ENCODE measurements at regions not wholly inside any gene's neighbourhood (a gene's known extent, or its start where the extent isn't known, plus 50 kb on each side); places are given as distances from the start of the nearest gene placed in this dataset.
"Not testable (repeated sequence)": the region's sequence is repeated elsewhere in the genome, so short reads cannot be mapped to it uniquely, and the experiment has no call there.

DNA sequence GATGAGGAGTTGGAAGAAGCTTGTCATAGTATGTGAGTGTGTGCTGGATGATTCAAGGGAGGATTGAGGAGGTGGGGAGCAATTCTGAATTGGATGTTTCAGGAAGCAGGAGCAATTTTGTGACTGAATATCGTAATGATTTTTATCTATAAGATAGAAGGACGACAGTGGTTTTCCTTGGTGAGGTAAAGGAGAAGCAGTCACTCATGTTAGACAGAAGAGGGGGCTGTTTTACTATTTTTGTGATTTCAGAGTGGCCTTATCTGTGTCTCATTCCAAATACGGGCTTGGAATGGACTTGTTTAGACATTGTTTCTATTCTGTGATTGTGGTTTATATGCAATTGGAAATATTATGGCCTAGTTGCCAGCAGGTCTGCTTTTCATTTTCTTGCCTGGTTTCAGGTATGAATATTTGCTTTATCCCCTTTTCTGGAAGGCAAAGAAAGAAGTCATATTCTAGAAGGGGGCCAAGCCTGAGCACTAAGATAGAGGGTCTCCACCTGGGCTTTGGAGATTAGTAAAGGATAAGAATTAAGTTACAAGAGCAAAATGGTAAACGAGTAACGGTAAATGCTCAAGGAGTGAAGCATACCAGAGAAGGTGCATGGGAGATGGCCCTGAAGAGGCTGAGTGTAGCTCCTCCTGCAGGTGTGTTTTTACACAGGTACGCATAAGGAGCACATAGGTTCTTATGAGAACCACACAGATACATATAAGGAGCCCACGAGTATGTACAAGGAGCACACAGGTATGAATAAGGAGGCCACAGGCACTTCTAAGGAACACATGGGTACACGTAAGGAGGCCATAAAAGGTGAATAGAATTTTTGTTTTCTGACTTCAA is 124.6 kb upstream of the KCNAB1 start:
- peak; percentile 25 for DNase-seq

- DNase-seq = no peak
Measured at GRCh38 chr3:155996882-155997281, 123.5 kb upstream of the KCNAB1 start.

- not testable (repeated sequence) for DNase-seq
Measured at GRCh38 chr3:155998173-155998572, 122.2 kb upstream of the KCNAB1 start.

DNA sequence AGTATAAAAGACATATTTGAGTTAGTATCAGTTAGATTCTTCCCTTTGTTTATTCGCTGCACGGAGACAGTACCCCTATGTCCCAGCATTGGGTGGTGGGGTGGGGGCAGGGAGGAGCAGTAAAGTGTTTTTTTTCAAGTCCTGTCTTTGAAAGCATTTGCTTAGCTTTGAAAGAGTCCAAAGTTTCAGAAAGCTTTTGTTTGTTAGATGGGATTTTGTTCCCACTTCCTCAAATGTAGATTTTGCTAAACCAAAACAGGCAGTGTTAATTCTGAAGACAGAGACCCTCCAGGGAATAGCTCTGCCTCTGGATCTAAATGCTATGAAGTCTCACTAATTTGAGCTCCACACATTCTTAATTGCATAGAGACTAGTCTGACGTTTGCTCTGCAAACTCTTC is 114.6 kb upstream of the KCNAB1 start:
- no peak for DNase-seq

GRCh38 chr3:156010829-156011228 is 109.5 kb upstream of the KCNAB1 start:
- no peak for DNase-seq

- no peak for DNase-seq
Measured at GRCh38 chr3:156014489-156014888, 105.9 kb upstream of the KCNAB1 start.

- no peak for DNase-seq
Measured at GRCh38 chr3:156016902-156017301, 103.5 kb upstream of the KCNAB1 start.

DNA sequence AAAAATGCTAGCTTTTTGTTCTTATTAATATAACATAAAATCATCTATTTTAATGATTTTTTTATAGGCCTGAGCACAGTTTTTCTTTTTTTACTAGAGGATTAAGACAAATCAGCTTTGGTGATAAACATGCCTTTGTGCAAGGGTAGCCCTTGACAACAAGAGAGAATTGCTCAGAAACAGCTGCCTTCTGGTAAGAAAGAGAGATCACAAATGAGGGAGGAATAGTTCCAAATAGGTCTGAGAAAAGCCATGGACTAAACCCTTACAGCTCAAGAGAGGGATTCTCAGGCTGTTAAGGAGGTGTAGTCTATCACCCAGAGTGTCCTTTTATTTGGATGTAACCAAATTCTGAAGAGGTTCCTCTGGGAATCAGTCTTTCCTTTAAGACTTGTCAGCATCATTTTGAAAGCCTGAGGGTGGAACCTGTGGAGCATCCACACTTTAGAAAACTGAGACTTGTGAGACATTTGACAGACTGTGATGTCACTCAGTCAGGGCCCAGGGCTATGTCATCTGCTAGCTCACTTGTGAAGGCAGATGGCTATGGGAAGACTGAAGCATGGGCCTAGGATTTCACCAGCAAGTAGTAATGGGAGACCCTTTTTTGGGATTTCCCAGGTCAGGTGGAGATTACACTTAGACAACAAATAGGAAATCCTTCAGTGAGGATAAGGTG is 102.9 kb upstream of the KCNAB1 start:
- DNase-seq = no peak

DNA sequence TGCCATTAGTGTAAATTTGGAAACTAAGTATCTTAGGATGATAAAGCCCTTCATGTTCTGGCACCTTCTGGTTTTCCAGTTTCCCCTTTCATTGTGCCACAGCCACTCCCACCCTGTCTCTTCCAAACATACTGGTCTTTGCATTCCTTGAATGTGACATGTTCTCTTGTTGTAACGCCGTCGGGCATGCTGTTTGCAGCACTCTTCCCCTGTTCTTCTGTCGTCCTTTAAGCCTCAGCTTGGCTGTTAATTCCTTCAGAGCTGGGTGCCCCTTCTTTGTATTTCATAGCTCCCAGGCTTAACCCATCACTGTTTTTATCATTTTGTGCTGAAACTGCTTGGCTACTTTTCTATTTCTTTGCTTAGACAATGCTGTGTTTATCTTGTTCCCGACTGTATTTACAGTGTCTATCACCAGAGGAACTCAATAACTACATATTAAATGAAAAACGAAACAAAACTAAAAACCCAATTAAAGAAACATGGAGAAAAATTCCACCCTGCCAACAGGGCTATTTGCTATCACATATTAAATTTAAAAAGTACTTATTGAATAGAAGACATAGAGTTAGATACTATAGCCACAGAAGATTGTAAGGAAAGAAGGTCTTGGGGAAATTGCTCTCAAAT is 95.4 kb upstream of the KCNAB1 start:
- peak; percentile 61 for DNase-seq

- DNase-seq = no peak
Measured at GRCh38 chr3:156029208-156029607, 91.2 kb upstream of the KCNAB1 start.

DNA sequence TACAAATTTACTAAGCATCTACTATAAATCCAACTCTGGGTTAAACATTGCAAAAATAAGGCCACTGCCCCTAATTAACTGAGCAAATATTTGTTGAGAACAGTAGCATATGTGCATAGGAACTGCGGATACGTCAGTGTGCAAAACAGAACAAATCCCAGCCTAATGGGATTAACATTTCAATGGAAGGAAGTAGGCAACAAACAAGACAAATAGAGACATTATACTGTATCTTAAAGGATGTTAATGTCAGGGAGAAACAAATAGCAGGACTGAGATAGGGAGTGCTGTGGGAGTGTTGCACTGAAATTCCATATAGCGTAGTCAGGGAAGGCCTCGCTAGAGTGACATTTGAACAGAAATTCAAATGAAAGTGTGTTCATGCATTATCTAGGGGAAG is 89.7 kb upstream of the KCNAB1 start:
- no peak for DNase-seq

GRCh38 chr3:156033428-156033827 is 87.0 kb upstream of the KCNAB1 start:
- DNase-seq = no peak

GRCh38 chr3:156035158-156035557 is 85.2 kb upstream of the KCNAB1 start:
- DNase-seq = no peak

GRCh38 chr3:156036258-156037053 is 83.9 kb upstream of the KCNAB1 start:
- peak; percentile 22 for DNase-seq

- peak; percentile 53 for DNase-seq
Measured at GRCh38 chr3:156037356-156037755, 83.0 kb upstream of the KCNAB1 start.

DNA sequence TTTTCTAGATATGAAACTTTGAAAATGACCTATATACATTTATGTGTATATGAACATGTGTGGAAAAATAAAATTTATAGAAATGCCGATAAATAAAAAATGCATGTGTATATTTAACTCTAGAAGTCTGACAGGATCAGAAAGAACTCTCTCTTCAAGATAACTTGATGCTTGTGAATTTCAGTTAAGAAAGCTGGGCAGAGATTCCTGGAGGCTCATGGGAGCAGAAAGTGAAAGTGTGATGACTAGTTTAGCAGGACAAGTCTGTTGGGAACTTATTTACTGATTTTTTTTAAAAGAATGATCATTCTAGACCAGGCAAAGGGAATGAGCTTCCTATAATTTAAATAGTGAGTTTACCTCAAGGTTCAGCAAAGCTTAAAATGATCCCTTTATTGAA is 81.5 kb upstream of the KCNAB1 start:
- no peak for DNase-seq

- DNase-seq = no peak
Measured at GRCh38 chr3:156040041-156040440, 80.3 kb upstream of the KCNAB1 start.

DNA sequence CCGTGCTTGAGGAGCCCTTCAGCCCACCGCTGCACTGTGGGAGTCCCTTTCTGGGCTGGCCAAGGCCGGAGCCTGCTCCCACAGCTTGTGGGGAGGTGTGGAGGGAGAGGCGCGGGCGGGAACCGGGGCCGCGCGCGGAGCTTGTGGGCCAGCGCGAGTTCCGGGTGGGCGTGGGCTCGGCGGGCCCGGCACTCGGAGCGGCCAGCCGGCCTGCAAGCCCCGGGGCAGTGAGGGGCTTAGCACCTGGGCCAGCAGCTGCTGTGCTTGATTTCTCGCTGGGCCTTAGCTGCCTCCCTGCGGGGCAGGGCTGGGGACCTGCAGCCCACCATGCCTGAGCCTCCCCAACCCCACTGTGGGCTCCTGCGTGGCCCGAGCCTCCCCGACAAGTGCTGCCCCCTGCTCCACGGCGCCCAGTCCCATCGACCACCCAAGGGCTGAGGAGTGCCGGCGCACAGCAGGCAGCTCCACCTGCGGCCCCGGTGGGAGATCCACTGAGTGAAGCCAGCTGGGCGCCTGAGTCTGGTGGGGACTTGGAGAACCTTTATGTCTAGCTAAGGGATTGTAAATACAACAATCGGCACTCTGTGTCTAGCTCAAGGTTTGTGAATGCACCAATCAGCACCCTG is 79.0 kb upstream of the KCNAB1 start:
- not testable (repeated sequence) for DNase-seq

- not testable (repeated sequence) for DNase-seq
Measured at GRCh38 chr3:156041856-156042255, 78.5 kb upstream of the KCNAB1 start.

GRCh38 chr3:156043832-156044633 is 76.3 kb upstream of the KCNAB1 start:
- DNase-seq = not testable (repeated sequence)

- no peak for DNase-seq
Measured at GRCh38 chr3:156044634-156044975, 75.8 kb upstream of the KCNAB1 start.

DNA sequence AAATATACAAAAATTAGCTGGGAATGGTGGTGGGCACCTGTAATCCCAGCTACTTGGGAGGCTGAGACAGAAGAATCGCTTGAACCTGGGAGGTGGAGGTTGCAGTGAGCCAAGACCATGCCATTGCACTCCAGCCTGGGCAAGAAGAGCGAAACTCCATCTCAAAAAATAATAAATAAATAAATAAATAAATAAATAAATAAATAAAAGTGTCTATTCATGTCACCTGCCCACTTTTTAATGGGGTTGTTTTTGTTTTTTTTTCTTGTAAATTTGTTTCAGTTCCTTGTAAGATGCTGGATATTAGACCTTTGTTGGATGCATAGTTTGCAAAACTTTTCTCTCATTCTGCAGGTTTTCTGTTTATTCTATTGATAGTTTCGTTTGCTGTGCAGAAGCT is 71.9 kb upstream of the KCNAB1 start:
- not testable (repeated sequence) for DNase-seq
